Vagina (tissue), 2 donors: ENCODE measurements at regions not wholly inside any gene's neighbourhood (a gene's known extent, or its start where the extent isn't known, plus 50 kb on each side); places are given as distances from the start of the nearest gene placed in this dataset.

Experiments
- DNase-seq, 2 donors: peaks; one replicate each; pipeline ENCODE4 v3.0.0-alpha.2; 2017; ENCODE audit errors: extremely low spot score in 2 of 2
- H3K27ac ChIP-seq: fragments of 200-600 bp; sonication (generic); one replicate; pipeline ENCODE4 v1.5.1; 2019
- H3K27me3 ChIP-seq: fragments of 200-600 bp; sonication (generic); one replicate; pipeline ENCODE4 v1.5.1; 2019
- H3K36me3 ChIP-seq, 2 donors: fragments of 200-600 bp; sonication (generic); one replicate each; pipeline ENCODE4 v1.5.1; 2017 to 2019
- H3K4me1 ChIP-seq: fragments of 200-600 bp; sonication (generic); one replicate; pipeline ENCODE4 v1.5.1; 2019
- H3K4me3 ChIP-seq, 2 donors: fragments of 200-600 bp; sonication (generic); 1 replicate in 1 of 2; 2 replicates in 1 of 2; pipeline ENCODE4 v1.5.1; 2016 to 2019
- H3K9me3 ChIP-seq: fragments of 200-600 bp; sonication (generic); one replicate; pipeline ENCODE4 v1.5.1; 2019
- POLR2A ChIP-seq, 2 donors: fragments of 450-650 bp; IDR thresholded peaks; one replicate each; pipeline ENCODE4 v1.6.1; 2017; ENCODE audit warnings: antibody characterized with exemption in 2 of 2, mild to moderate bottlenecking in 2 of 2, moderate library complexity in 2 of 2
- POLR2AphosphoS5 ChIP-seq, 2 donors: sonication (generic); formaldehyde crosslinking; IDR thresholded peaks; one replicate each; pipeline ENCODE4 v1.9.0; 2017; ENCODE audit warnings: antibody characterized with exemption in 2 of 2, mild to moderate bottlenecking in 2 of 2, low read depth in 1 of 2; ENCODE audit not compliant: insufficient read depth in 1 of 2
- intact Hi-C: fragments of 100-400 bp; cut with DNase I; formaldehyde crosslinking; loops from one replicate; pipeline ENCODE4 v1.15.1; 2023
- TF ChIP-seq, protein P1 (sequence below), 3 experiments: fragments of 450-650 bp in 2 of 3; fragments of 200-600 bp in 1 of 3; sonication (generic) in 1 of 3; IDR thresholded peaks; one replicate each; pipeline ENCODE4 v1.5.1; 2017 to 2019; ENCODE audit warnings: antibody characterized with exemption in 3 of 3, mild to moderate bottlenecking in 2 of 3, moderate library complexity in 2 of 3

DNA sequence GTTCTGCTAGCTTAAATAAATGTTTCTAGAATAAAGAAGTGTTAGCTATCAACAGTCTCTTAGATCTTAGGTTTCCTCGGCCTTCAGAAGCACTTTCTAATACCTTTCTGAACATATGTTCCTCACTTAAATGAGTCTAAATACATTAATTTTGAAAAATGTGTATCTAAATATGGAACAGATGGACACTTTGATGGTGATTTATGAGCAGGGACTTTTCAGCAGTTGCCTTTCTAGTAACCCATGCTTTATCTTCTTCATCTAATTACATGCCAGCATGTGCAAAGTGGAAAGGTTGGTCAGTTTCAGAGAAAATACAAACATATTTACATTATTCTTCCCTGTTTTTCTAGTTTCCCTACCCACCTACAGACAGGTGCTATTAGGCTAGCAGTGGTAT is 797.0 kb upstream of the CHAC2 start:
- TF ChIP-seq POLR2AphosphoS5 (IDR thresholded peaks at IDR 0.05; ENCODE audit: insufficient read depth in 1 of 2, low read depth in 1 of 2): no peak
- no peak for TF ChIP-seq POLR2A (IDR thresholded peaks at IDR 0.05)
- TF ChIP-seq, protein P1, sequence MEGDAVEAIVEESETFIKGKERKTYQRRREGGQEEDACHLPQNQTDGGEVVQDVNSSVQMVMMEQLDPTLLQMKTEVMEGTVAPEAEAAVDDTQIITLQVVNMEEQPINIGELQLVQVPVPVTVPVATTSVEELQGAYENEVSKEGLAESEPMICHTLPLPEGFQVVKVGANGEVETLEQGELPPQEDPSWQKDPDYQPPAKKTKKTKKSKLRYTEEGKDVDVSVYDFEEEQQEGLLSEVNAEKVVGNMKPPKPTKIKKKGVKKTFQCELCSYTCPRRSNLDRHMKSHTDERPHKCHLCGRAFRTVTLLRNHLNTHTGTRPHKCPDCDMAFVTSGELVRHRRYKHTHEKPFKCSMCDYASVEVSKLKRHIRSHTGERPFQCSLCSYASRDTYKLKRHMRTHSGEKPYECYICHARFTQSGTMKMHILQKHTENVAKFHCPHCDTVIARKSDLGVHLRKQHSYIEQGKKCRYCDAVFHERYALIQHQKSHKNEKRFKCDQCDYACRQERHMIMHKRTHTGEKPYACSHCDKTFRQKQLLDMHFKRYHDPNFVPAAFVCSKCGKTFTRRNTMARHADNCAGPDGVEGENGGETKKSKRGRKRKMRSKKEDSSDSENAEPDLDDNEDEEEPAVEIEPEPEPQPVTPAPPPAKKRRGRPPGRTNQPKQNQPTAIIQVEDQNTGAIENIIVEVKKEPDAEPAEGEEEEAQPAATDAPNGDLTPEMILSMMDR (IDR thresholded peaks at IDR 0.05): no peak
- intact Hi-C loops: no loop called here
- H3K27me3 ChIP-seq: no peaks in the 10 kb centered on the region
- no peaks in the 10 kb centered on the region for H3K9me3 ChIP-seq
- H3K27ac ChIP-seq: no peak overlapping the region
- DNase-seq: no peak
- H3K4me3 ChIP-seq: no peak overlapping the region
- no peaks in the 10 kb centered on the region for H3K4me1 ChIP-seq
- no peaks in the 10 kb centered on the region for H3K36me3 ChIP-seq

DNA sequence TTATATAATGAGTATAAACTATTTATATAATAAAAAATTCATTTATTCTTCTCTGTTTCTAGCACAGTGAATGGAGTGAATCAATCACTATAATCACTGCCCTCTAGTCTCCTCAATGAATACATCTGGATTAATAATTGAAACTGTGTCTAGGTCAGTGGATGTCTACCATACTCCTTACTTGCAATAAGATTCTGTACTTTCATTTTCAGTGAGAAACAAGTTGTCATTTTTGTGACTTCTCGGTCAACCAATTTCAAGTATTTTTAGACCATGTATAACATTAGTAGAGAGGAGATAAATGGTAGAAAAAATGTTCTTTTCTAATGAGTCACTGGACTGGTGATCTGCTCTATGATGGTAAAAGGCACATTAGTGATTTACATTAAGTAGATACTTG is 799.6 kb upstream of the CHAC2 start:
- Histone ChIP-seq H3K4me3 (no peak overlapping the region), H3K27me3 (no peaks in the 10 kb centered on the region), H3K36me3 (no peaks in the 10 kb centered on the region), H3K27ac (no peak overlapping the region), H3K9me3 (no peaks in the 10 kb centered on the region), H3K4me1 (no peaks in the 10 kb centered on the region)
- intact Hi-C loops: no loop called here
- TF ChIP-seq POLR2A (IDR thresholded peaks at IDR 0.05): no peak
- no peak for TF ChIP-seq POLR2AphosphoS5 (IDR thresholded peaks at IDR 0.05; ENCODE audit: insufficient read depth in 1 of 2, low read depth in 1 of 2)
- TF ChIP-seq, protein P1 (IDR thresholded peaks at IDR 0.05): no peak
- no peak for DNase-seq

DNA sequence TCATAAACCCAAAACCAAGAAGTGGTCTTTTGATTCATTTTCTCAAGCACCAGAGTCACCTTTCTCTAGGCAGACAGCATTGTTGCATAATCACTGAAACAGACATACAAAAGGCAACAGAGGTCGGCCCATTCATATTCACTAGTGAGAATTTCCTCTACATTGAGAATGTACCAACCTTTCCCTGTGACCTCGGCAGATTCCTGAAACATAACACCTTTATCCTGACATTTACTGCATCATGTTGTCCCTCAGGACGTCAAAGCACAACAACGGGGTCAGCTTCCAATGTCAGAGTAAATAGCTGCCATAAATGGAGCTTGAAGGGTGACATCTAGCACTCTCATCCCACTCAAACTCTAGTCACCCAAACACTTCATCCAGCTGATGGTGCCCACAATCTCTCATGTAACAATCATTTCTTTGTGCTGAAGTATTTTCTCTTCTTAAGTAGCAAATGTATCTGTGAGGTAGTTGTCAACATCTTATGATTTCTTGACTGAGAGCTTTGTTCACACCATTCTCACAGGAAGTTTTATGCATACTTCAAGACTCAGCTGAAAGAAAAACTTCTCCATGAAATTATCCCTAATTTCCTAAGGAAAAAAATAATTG is 802.6 kb upstream of the CHAC2 start:
- DNase-seq: no peak
- H3K9me3 ChIP-seq: no peaks in the 10 kb centered on the region
- H3K4me1 ChIP-seq: no peaks in the 10 kb centered on the region
- intact Hi-C loops: no loop called here
- H3K4me3 ChIP-seq: no peak overlapping the region
- TF ChIP-seq, protein P1 (IDR thresholded peaks at IDR 0.05): no peak
- H3K27ac ChIP-seq: no peak overlapping the region
- H3K36me3 ChIP-seq: no peaks in the 10 kb centered on the region
- H3K27me3 ChIP-seq: no peaks in the 10 kb centered on the region

DNA sequence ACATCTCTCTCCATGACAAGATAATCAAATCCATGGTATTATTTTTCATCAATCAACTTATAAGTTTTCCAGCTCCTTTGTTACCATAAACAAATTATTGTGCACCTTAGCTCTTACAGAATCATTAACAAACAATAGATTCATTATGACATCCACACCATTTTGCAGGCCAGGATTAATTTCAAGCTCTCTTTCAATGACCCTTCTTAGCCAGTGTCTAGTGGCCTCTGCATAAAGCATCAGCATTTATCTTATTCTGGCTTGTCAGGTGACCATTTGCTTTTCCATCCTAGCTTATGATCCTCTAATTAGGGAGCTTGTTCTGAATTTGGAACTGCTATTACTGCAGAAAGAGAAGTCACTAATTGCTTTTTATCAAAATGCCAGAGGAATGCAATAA is 806.2 kb upstream of the CHAC2 start:
- no peaks in the 10 kb centered on the region for H3K36me3 ChIP-seq
- TF ChIP-seq, protein P1 (IDR thresholded peaks at IDR 0.05): no peak
- TF ChIP-seq POLR2AphosphoS5 (IDR thresholded peaks at IDR 0.05; ENCODE audit: insufficient read depth in 1 of 2, low read depth in 1 of 2): no peak
- TF ChIP-seq POLR2A (IDR thresholded peaks at IDR 0.05): no peak
- H3K4me3 ChIP-seq: no peak overlapping the region
- intact Hi-C loops: no loop called here
- no peaks in the 10 kb centered on the region for H3K27me3 ChIP-seq
- no peak for DNase-seq
- H3K27ac ChIP-seq: no peak overlapping the region
- no peaks in the 10 kb centered on the region for H3K4me1 ChIP-seq
- no peaks in the 10 kb centered on the region for H3K9me3 ChIP-seq

DNA sequence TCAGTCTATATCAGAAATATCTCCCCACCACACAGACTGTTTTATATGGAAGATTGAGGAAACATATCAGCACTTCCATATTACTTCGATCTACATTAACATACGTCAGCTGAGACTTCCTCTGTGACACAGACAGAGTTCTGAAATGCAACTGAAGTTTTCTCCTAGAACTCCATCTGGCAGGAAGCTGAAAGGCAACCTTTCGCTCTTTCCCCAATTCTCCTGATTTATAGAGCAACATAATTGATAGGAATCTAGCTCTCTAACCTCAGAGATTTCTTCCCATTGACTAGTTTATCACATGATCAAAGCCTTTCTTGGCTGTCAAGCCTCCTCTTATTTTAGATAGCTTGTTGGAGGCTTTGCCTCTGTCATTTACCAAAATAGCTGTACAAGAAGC is 806.7 kb upstream of the CHAC2 start:
- Histone ChIP-seq H3K4me1 (no peaks in the 10 kb centered on the region), H3K9me3 (no peaks in the 10 kb centered on the region), H3K4me3 (no peak overlapping the region), H3K27ac (no peak overlapping the region), H3K36me3 (no peaks in the 10 kb centered on the region), H3K27me3 (no peaks in the 10 kb centered on the region)
- intact Hi-C loops: no loop called here
- TF ChIP-seq POLR2A (IDR thresholded peaks at IDR 0.05): no peak
- TF ChIP-seq, protein P1 (IDR thresholded peaks at IDR 0.05): no peak
- TF ChIP-seq POLR2AphosphoS5 (IDR thresholded peaks at IDR 0.05; ENCODE audit: insufficient read depth in 1 of 2, low read depth in 1 of 2): no peak
- no peak for DNase-seq
